DND-41 (cell line): ENCODE measurements at regions not wholly inside any gene's neighbourhood (a gene's known extent, or its start where the extent isn't known, plus 50 kb on each side); places are given as distances from the start of the nearest gene placed in this dataset.
A peak's percentile ranks its signal among the peaks of the same experiment; 100 is the strongest.

Experiments
- CTCF ChIP-seq: IDR thresholded peaks from 2 replicates; pipeline ENCODE4 v1.5.1; 2012; ENCODE audit warnings: borderline replicate concordance, low read length, moderate library complexity, mild to moderate bottlenecking; ENCODE audit not compliant: poor library complexity, severe bottlenecking; ENCODE audit errors: extremely low read depth
- EZH2 ChIP-seq: IDR thresholded peaks from 3 replicates; pipeline ENCODE4 v1.6.1; 2012; ENCODE audit warnings: borderline replicate concordance, low read depth, mild to moderate bottlenecking, moderate library complexity, low read length, inconsistent platforms; ENCODE audit not compliant: severe bottlenecking

GRCh38 chr7:65477326-65477725, 103.7 kb downstream of the ZNF92 start:
- TF ChIP-seq CTCF (peak; percentile 41), EZH2 (no peak)
